HG02759 (cell line): ENCODE measurements at regions not wholly inside any gene's neighbourhood (a gene's known extent, or its start where the extent isn't known, plus 50 kb on each side); places are given as distances from the start of the nearest gene placed in this dataset.

Source experiments
- ATAC-seq: cut with Tn5 transposase; IDR thresholded peaks from one replicate; pipeline ENCODE4 v1.9.1; 2021; ENCODE audit warnings: mild to moderate bottlenecking, moderate library complexity; ENCODE audit not compliant: unreplicated experiment

DNA sequence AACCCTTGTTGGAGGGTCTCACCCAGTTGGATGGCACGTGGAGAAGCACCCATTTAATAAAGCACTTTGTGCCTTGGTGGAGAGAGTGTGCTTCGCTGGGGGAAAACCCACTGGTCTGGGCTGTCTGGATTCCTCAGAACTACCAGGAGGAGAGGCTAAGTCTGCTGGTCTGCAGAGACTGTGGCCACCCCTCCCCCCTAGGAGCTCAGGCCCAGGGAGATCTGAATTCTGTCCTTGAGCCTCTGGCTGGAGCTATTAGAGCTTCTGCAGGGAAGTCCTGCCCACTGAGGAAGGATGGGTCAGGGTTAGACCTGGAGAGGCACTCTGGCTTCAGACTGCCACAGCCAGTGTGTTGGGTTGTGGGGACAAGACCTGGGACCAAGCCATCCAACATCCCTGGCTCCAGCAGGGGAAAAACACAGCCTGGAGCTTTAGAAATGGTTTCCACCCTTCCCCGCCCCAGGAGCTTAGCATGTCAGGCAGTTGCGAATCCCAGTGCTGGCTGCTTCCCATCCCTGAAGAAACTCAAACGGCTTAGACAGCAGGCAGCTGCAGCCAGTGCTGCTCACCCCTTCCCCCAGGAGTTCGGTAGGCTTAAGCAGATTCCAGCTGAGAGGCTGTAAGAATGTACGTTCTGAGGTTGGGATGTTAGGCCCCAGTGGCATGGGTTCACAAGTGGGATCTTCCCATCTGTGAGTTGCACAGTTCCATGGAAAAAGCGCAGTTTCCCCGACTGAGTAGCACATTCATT lies 288.3 kb downstream of the TGFB2 start:
- no peak for ATAC-seq

DNA sequence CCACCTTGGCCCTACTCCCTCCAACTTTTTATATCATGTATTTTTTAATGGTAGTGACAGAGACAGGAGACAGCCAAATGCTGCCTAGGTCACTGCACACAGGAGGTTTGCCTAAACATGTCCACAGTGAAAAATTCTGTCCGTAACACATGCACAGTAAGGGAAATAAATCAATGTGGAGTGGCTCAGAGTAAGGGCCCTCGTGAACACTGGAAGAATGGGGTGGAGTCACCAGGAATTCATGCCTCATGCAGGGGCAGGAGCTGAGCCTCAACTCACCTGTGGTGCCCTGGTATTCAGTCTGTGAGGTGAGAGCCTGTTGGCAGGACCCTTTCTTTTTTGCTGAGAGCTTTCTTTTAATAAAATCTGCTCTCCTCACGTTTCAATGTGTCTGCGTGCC lies 289.1 kb downstream of the TGFB2 start:
- no peak for ATAC-seq

DNA sequence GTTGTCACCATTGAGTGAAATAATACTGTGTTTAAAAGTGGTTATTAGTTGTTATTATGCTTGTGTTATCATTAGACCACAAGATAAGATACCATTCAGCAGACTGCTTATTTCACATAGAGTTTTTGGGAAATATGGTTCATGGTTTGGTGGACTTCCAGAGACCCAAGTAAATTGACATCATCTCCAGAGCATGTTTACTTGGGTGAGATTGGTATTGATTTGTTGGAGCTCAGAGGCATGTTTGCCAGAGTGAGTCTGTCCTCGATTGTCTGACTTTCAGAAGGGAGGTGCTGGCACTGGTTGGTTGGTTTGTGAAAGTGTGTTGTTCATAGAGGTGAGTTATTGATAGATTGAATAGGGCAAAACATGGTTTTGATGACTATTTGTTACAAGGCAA lies 291.4 kb downstream of the TGFB2 start:
- ATAC-seq, result no peak

DNA sequence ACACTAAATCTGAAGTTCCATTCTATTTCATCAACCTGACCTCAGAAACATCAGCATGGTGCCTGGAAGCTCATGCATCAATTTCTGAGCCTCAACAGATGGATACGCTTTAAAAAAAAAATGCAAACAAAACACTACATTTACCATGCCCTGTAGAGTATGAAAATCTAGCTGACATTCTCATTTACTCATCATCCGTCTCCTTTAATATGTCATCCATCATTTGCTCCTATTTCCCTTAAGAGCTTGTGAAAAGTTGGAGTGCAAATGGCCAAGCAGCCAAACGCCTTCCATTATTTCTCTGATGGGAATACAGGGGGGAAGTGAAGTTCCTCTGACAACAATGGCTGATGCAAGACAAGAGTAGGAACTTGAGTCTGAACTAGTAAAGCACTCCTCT lies 295.0 kb downstream of the TGFB2 start:
- ATAC-seq, result no peak

DNA sequence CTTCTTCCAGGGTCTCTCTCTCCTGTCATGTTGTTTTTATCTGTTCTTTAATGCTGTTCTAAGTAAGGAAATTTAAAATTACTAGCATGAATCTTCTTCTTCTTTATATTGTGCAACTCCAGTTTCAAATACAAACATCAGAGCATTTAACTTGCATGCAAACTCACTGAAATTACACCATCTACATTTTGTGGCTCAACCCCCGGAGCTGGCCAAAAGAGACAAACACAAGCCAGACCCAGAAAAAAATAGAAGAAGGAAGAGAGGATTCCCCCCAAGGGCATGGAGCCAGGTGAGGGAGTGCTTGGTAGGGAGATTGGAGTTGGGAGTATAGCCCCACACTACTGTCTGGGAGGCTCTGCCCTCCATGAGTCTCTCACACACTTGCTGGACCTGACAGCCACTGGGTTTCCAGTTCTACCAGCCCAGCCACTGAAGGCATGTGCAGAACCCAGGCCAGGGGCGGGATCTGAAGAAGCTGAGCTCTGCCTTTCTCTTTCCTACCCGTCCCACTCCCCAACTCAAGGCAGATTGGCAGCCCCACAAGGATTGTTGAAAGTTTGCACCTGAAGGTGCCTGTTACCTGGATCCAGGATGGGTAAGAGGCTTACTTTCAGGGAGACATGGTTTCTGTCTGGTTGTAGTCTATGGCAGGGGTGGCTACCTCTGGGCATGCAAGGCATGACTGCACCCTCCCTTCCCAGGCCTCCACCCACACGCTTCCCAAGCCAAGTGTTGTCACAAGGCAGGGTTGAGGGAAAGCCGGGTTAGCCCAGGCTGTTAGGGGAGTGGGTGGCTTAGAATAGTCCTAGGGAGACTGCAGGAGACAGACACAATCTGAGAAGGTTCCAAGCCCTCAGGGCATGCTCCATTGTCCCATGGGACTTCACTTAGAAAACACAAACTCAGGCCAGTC lies 297.2 kb downstream of the TGFB2 start:
- no peak for ATAC-seq

DNA sequence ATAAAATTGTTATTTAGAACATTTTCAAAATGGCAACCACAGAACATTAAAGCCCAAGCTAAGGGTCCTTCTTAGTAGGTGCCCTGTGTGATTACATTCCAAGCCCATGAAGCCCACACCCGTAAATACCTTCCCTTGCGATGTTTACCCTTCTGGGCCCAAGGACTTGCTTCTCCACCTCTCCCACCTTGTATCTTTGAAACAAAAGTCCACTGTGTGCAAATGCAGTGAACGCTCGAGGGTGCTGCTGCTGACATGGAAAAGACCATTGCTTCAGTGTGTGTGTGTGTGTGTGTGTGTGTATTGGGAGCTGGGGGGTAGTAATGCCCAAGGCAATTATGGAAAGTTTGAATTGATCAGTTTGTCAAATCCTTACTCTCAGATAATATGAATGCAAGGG lies 298.1 kb downstream of the TGFB2 start:
- ATAC-seq, result no peak

DNA sequence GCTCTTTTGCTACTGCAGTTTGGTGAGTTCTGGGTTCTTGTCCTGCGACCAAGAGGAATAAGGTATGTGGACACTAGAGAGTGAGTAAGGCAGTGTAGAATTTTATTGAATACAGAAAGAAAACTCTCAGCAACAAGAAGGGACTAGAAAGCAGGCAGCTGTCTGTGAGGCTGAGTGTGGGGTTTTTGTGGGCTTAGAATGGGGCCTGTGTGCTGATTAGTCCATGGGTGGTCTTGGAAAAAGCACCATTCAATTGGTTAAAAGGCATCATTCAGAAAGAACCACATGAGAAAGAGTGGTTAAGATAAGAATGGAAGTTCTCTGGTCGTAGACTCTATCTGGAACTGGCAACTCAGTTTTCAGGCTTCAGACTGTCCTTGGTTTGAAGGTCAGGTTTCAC lies 298.8 kb downstream of the TGFB2 start:
- ATAC-seq, result no peak

DNA sequence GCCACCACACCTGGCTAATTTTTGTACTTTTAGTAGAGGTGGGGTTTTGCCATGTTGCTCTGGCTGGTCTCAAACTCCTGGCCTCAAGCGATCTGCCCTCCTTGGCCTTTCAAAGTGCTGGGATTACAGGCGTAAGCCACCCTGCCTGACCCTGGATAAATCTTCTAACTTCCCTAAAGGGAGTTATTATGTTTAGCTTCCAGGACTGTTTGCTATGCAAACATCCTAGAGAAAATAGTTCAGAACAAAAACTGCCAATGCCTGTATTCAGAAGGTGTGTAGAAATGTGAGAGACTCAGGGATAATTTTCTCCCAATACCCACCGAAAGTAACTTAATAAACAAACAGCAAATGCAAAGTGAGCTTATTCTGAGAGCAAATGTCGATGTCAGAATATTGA lies 301.2 kb downstream of the TGFB2 start:
- ATAC-seq, result no peak

DNA sequence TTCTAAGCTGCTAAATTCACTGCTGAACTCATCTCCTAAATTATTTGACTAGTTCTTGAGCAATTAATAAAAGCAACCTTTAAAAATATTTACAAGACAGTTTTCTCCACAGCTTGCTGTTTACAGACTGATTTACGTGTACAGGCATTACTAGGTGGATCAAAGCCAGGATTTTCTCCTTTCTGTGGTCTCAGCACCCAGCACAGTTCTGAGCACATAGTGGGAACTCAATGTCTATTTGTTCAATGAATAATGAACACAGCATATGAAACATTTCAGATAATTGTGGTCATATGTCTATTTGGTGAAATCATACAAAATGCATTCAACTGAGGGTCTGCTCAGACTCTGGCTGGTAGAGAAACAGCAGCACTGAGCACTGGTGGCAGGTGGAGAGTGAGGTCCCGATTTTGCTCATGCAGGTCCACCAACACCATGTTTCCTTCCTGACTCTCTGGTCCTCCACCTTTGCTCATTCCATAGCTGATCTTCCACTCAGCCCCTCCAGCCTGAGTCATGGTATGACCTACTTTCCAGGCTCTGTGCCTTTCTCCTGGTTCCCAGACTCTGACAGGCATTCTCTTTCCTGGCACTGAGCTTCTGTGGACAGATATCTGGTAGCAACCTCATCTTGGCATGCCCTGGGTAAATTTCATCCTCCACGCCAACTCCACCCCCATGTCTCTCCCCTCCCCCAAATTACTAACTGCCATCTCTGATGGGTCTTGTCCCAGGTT lies 311.3 kb downstream of the TGFB2 start:
- ATAC-seq, result no peak

DNA sequence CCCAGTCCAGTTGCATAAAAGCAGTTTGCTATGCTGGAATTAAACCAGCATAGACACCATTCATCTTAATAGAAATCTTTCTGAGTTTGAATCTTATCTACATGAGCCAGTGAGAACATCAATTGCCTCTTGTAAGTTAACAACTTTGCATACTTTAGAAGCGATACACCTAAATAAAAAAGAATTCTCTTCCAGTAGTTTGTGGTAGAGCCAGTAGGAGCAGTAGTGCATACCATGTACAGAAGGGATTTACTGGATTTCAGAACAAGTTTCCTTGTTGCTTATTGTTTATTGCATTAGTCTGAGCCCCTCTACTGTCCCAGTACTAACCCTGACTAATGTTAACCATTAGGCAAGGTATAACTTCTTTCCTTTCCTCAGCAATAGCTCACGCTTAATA lies 313.1 kb downstream of the TGFB2 start:
- no peak for ATAC-seq

DNA sequence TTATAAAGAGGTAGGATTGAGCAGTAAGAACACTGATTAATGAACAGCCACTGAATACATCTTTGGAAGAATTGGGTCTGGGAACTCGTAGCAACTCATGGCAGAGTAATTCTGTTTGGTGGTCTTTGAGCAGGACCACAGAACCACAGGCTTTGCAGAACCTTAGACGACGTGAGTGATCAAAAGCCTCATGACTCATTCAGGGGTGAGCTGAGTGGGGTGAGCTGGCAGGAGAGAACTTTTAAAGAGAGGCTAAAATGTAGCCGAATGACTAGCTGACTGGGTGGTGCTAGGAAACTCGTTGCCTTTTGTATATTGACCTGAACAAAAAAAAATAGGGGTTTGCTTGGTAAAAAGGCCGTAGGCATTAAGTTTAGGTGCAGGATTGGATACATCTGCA lies 313.8 kb downstream of the TGFB2 start:
- ATAC-seq, result no peak

DNA sequence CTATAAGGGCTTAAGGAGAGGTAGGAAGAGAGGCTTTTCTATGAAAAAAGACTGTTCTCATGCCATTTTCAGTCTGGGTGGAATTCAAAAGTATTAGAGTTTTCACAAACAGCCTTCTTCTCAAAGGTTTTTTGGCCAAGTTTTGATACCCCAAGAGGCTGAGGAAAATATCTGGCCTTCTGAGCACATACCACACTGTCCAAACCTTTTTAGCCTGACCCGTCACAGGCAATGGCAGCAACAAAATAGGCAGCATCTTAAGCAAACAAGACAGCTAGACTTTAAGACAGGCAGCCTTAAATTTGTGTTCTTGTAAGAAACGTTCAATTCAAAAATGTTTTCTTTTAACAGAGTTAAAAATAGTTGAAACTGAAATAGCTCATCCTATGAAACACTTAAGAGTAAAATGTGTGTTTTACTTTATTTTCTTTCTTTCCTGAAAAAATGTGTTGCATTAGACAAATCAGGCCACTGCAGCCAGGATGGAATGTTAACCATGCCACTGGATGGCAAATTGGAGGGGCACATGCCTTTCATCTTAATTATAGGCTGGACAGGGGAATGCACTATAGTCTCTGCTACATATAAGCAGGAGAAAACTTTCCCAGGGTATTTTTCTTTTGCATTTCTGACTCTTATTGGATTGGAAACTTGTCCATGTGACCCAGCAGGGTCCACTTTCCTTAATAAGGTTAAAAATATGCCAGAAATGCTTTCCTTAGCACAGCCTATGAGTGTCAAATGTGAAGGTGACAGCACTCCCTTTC lies 315.0 kb downstream of the TGFB2 start:
- no peak for ATAC-seq

DNA sequence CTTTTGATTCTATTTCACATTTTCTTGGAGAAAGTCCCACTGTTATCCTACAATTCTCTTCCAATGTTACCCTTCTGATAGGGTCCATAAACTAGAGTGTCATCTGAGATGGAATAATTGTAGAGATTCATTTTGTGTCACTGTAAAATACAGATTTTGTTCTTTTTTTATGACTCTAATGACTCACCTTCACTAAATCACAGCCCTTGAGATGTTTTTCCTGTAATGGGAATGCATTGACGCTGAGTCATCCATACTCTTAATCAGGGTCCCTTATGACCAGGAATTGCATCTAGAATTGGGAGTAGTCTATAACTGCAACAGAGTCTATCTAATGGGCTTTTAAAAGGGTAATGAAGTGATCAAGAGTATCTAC lies 315.5 kb downstream of the TGFB2 start:
- no peak for ATAC-seq

DNA sequence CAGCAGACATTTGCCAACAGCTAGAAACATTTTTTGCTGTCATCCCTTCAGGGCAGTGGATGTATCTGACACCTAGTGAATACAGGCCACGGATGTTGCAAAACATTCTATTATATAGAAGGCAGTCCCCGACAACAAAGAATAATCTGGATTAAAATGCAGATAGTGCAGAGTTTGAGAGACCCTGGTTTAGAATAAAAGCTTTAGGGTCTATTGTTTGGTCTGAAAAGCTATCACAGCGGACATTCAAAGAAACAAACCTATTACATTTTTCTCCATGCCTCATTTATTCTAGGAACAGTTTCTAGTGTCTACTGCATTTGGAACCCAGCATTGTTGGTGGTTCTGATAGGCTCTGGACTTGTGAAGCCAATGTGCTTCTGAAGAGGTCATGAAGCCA lies 316.3 kb downstream of the TGFB2 start:
- no peak for ATAC-seq

DNA sequence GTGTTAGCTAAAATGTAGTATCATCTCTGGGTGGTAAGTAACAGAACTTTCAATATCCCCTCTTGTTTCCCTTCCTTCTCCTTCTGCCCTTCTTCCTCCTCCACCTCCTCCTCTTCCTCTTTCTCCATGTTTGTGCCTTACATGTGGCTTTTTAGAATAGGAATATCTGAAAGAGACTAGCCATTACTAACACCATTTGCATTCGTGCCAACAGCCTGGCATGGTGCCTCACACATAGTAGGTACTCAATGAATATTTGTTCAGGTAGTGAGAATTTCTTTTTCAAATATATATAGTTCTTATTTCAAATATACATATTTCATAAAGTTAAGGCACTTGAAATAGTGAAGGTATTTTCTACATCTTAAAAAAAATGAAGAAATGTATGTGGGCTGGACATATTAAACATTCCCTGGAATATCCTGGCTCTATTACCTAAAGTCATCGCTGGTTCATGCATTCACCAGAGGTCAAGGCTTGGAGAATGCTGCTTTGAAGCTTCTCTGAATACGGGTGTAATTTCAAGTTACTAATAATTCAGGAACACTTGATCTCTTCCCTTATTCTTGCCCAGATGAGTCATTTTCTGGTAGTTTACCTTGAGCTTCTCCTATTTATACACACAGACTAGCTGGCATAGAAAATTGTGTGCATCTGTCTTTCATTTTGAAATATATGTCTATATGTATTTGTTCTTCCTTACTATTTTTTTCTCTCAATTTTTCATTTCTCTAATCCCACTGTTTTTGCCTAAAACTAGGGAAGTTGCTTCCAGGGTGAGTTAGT lies 319.4 kb downstream of the TGFB2 start:
- ATAC-seq, result no peak

DNA sequence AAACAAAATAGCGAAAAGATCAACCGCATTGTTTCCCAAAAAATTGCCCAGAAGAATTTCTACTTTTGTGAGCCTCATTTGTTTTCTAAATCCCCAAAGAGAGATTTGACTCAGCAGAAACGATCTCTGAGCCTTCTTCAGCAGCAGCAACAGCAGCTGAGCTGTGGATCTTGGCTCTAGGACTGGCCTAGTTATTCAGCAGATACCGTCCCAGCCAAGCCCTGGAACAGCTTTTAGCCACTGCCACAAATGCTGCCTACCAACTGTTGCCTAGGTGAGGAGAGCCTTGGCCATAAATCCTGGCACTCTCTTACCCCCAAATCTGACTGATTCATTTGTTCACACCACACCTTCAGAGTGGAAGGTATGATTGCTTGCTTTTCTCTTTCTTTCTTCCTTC lies 320.1 kb downstream of the TGFB2 start:
- ATAC-seq, result no peak

DNA sequence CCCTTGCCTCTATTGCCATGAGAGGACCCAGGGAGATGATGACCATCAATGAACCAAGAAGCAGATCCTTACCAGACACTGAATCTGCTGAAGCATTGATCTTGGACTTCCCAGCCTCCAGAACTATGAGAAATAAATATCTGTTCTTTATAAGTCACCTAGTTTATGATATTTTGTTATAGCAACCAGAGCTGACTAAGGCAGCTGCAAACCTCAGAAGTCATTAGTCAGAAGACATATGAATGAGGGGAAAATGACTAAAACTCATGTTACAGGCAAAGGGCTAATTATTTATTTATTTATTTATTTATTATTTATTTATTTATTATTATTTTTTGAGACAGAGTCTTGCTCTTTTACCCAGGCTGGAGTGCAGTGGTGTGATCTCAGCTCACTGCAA lies 321.1 kb downstream of the TGFB2 start:
- ATAC-seq, result no peak

DNA sequence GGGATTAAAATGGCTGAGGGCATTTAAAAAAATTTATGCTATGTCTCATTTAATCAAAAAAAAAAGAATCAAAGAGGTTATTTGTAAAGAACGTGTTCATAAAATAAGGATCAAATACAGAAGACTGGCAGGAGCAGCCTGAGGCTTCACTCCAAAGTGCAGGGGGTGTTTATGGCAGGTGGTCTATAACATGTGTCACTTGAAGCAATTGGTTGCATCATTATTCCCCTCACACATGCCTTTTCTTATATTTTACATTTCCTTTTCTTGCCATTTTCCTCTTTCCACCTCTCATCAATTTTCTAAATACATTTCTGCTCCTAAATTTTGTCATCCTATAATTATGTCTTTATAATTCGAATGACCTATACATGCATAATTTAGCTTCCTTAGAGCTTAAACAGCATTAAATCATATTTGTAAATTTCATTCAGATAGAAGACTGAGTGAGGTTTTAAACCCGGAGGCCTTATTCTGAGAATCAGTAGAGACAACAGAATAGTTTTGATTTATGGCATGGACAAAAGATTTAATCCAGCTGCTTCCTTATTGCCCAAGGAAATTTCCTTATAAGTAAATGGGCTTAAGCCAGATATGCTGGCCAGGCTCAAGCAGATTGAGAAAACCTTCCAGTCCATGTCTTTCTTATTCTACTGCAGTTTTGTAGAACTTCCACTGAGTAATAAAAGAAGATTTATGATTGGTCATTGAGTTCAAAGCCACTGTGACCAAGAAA lies 322.8 kb downstream of the TGFB2 start:
- no peak for ATAC-seq

DNA sequence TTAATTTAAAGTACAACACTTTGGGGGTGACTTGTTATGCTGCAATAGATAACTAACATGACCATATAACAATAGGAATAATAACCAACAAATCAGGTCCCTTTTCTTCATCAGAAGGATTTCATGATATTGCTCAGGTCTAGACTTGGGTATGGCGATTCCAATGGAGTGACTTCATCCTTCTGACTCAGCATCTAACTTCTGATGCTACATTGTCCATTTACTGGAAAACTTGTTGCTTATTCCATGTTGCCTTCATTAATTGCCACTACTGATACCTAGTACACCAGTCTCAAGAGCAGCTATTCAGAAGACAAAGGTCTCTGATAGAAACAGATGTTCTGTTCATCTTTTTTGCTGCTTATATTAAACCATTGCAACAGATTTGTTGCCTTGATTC lies 324.3 kb downstream of the TGFB2 start:
- no peak for ATAC-seq
